Endodermal cell (in vitro differentiated cells): ENCODE measurements at regions not wholly inside any gene's neighbourhood (a gene's known extent, or its start where the extent isn't known, plus 50 kb on each side); places are given as distances from the start of the nearest gene placed in this dataset.

ENCODE experiments used
- DNase-seq: peaks from one replicate; pipeline ENCODE4 v3.0.0-alpha.2; 2017
- H3K27ac ChIP-seq: 2 replicates; pipeline ENCODE4 v1.5.1; 2013; ENCODE audit warnings: mild to moderate bottlenecking, low read depth, low read length, moderate library complexity
- H3K27me3 ChIP-seq: 2 replicates; pipeline ENCODE4 v1.6.1; 2013; ENCODE audit warnings: mild to moderate bottlenecking, low read length, moderate library complexity; ENCODE audit not compliant: insufficient read depth, control insufficient read depth, poor library complexity, severe bottlenecking
- H3K36me3 ChIP-seq: 2 replicates; pipeline ENCODE4 v1.7.0; 2013; ENCODE audit warnings: mild to moderate bottlenecking, low read length, moderate library complexity; ENCODE audit not compliant: control insufficient read depth, insufficient read depth
- H3K4me1 ChIP-seq: one replicate; pipeline ENCODE4 v1.7.0; 2013; ENCODE audit warnings: low read length; ENCODE audit not compliant: control insufficient read depth, insufficient read depth
- H3K4me3 ChIP-seq: 2 replicates; pipeline ENCODE4 v1.5.1; 2013; ENCODE audit warnings: mild to moderate bottlenecking, low read length, moderate library complexity
- H3K9ac ChIP-seq: 2 replicates; pipeline ENCODE4 v1.6.1; 2013; ENCODE audit warnings: mild to moderate bottlenecking, low read length, moderate library complexity; ENCODE audit not compliant: poor library complexity, severe bottlenecking; ENCODE audit errors: extremely low read depth
- H3K9me3 ChIP-seq: 2 replicates; pipeline ENCODE4 v1.6.1; 2013; ENCODE audit warnings: mild to moderate bottlenecking, low read length, moderate library complexity; ENCODE audit not compliant: control insufficient read depth
- H3K27ac Mint-ChIP-seq: 2 replicates; pipeline ENCODE4 v1.8.0; 2020; ENCODE audit warnings: mixed read lengths
- H3K27me3 Mint-ChIP-seq: 2 replicates; pipeline ENCODE4 v1.8.0; 2021; ENCODE audit warnings: mild to moderate bottlenecking, mixed read lengths; ENCODE audit not compliant: insufficient read depth
- H3K36me3 Mint-ChIP-seq: 2 replicates; pipeline ENCODE4 v1.8.0; 2020; ENCODE audit warnings: low read depth, mixed read lengths
- H3K4me1 Mint-ChIP-seq: 2 replicates; pipeline ENCODE4 v1.8.0; 2020; ENCODE audit warnings: mixed read lengths
- H3K4me3 Mint-ChIP-seq: 2 replicates; pipeline ENCODE4 v1.8.0; 2020; ENCODE audit warnings: mild to moderate bottlenecking, moderate library complexity, mixed read lengths
- H3K9me3 Mint-ChIP-seq: 2 replicates; pipeline ENCODE4 v1.8.0; 2020; ENCODE audit warnings: mild to moderate bottlenecking, mixed read lengths
- CTCF ChIP-seq: fragments of 200-600 bp; sonication (generic); conservative IDR thresholded peaks from 2 replicates; pipeline ENCODE4 v1.5.0; 2021; ENCODE audit warnings: antibody characterized with exemption, mild to moderate bottlenecking
- WGBS, 2 experiments: methylation state at CpG; one replicate each; pipeline versions ENCODE4 v1.1.5 to v1.1.7; 2013; ENCODE audit warnings: missing lambda C conversion rate in 2 of 2, mixed read lengths in 1 of 2; ENCODE audit not compliant: insufficient coverage in 1 of 2, insufficient read length in 1 of 2; 5-methylcytosine and 5-hydroxymethylcytosine counted together

DNA sequence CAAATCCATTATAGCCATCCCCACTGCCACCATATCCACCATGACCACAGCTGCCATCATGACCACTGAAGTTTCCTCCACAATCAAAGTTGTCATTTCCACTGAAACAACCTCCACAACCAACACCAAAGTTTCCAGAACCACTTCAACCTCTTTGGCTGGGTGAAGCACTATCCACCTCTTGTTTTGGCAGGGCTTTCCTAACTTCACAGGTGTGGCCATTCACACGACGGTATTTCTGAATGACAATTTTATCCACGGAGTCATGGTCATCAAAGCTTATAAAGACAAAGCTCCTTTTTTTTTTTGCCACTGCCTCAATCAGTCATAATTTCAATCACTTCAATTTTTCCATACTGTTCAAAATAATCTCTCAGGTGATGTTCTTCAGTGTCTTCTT lies 89.8 kb upstream of the UGP2 start:
- no peaks in the 10 kb centered on the region for H3K36me3 ChIP-seq
- no peaks in the 10 kb centered on the region for H3K4me1 ChIP-seq
- H3K9ac ChIP-seq = no peak overlapping the region
- Mint-ChIP-seq H3K4me3 (no peak overlapping the region), H3K27ac (no peak overlapping the region), H3K27me3 (no peaks in the 10 kb centered on the region), H3K36me3 (peaks cover under 1% of the 10 kb centered on the region), H3K9me3 (peaks cover 7% of the 10 kb centered on the region), H3K4me1 (no peaks in the 10 kb centered on the region)
- no peak overlapping the region for H3K4me3 ChIP-seq
- no peak overlapping the region for H3K27ac ChIP-seq
- no peaks in the 10 kb centered on the region for H3K27me3 ChIP-seq
- WGBS, 2 experiments = 92 to 93% methylated on average over 3 of the region's 3 CpGs
- DNase-seq = no peak
- H3K9me3 ChIP-seq = peaks cover 7% of the 10 kb centered on the region
- TF ChIP-seq CTCF = no peak

- H3K4me1 Mint-ChIP-seq = no peaks in the 10 kb centered on the region
- H3K36me3 Mint-ChIP-seq = no peaks in the 10 kb centered on the region
- Histone ChIP-seq H3K27me3 (no peaks in the 10 kb centered on the region), H3K27ac (no peak overlapping the region), H3K4me1 (no peaks in the 10 kb centered on the region), H3K9me3 (no peaks in the 10 kb centered on the region), H3K4me3 (no peak overlapping the region), H3K36me3 (no peaks in the 10 kb centered on the region), H3K9ac (no peak overlapping the region)
- H3K27ac Mint-ChIP-seq = no peak overlapping the region
- no peak for DNase-seq
- no peaks in the 10 kb centered on the region for H3K27me3 Mint-ChIP-seq
- no peaks in the 10 kb centered on the region for H3K9me3 Mint-ChIP-seq
- no peak for TF ChIP-seq CTCF
- H3K4me3 Mint-ChIP-seq = no peak overlapping the region
- WGBS, 2 experiments = 83 to 100% methylated on average over 1 to 6 of the region's 6 CpGs
These were observed 86.5 kb upstream of the UGP2 start for GRCh38 chr2:63755216-63755615.

- Histone ChIP-seq H3K27ac (no peak overlapping the region), H3K9me3 (no peaks in the 10 kb centered on the region), H3K9ac (no peak overlapping the region), H3K36me3 (no peaks in the 10 kb centered on the region), H3K27me3 (no peaks in the 10 kb centered on the region), H3K4me1 (no peaks in the 10 kb centered on the region), H3K4me3 (no peak overlapping the region)
- Mint-ChIP-seq H3K27ac (no peak overlapping the region), H3K27me3 (no peaks in the 10 kb centered on the region), H3K36me3 (no peaks in the 10 kb centered on the region), H3K9me3 (no peaks in the 10 kb centered on the region), H3K4me3 (no peak overlapping the region), H3K4me1 (no peaks in the 10 kb centered on the region)
- no peak for TF ChIP-seq CTCF
- DNase-seq = no peak
These were observed 85.7 kb upstream of the UGP2 start for GRCh38 chr2:63755965-63756364.
